Ishikawa (cell line): ENCODE measurements at regions not wholly inside any gene's neighbourhood (a gene's known extent, or its start where the extent isn't known, plus 50 kb on each side); places are given as distances from the start of the nearest gene placed in this dataset.

Experiments
- CEBPB ChIP-seq: IDR thresholded peaks from 2 replicates; pipeline ENCODE4 v1.6.1; 2012
- CREB1 ChIP-seq: IDR thresholded peaks from 2 replicates; pipeline ENCODE4 v1.6.1; 2012; ENCODE audit warnings: low read depth
- EGR1 ChIP-seq: IDR thresholded peaks from 2 replicates; pipeline ENCODE4 v1.6.1; 2012
- EP300 ChIP-seq: IDR thresholded peaks from 2 replicates; pipeline ENCODE4 v1.6.1; 2012; ENCODE audit warnings: borderline replicate concordance
- FOXM1 ChIP-seq: IDR thresholded peaks from 2 replicates; pipeline ENCODE4 v1.6.1; 2012; ENCODE audit warnings: low read depth, borderline replicate concordance
- MAX ChIP-seq: IDR thresholded peaks from 2 replicates; pipeline ENCODE4 v1.6.1; 2012
- NFIC ChIP-seq: IDR thresholded peaks from 2 replicates; pipeline ENCODE4 v1.6.1; 2012
- RAD21 ChIP-seq: IDR thresholded peaks from 2 replicates; pipeline ENCODE4 v1.6.1; 2012; ENCODE audit warnings: low read depth
- REST ChIP-seq: IDR thresholded peaks from 2 replicates; pipeline ENCODE4 v1.6.1; 2012; ENCODE audit warnings: low read depth, mild to moderate bottlenecking
- TAF1 ChIP-seq: IDR thresholded peaks from 2 replicates; pipeline ENCODE4 v1.6.1; 2012; ENCODE audit warnings: low read depth, mild to moderate bottlenecking
- TCF12 ChIP-seq: IDR thresholded peaks from 2 replicates; pipeline ENCODE4 v1.6.1; 2012; ENCODE audit warnings: low read depth
- TEAD4 ChIP-seq: IDR thresholded peaks from 2 replicates; pipeline ENCODE4 v1.6.1; 2012
- USF1 ChIP-seq: IDR thresholded peaks from 2 replicates; pipeline ENCODE4 v1.6.1; 2012
- YY1 ChIP-seq: IDR thresholded peaks from 2 replicates; pipeline ENCODE4 v1.6.1; 2012; ENCODE audit warnings: low read depth
- ZBTB7A ChIP-seq: IDR thresholded peaks from 2 replicates; pipeline ENCODE4 v1.6.1; 2012; ENCODE audit warnings: low read depth

- TF ChIP-seq REST = no peak
These were observed 519.7 kb upstream of the PFKP start for GRCh38 chr10:2547606-2548005.

GRCh38 chr10:2543974-2544373 lies 523.4 kb upstream of the PFKP start:
- TF ChIP-seq REST (no peak), EGR1 (no peak), TEAD4 (no peak), TCF12 (no peak), YY1 (no peak), EP300 (no peak), MAX (no peak), TAF1 (no peak), FOXM1 (no peak), ZBTB7A (no peak)

GRCh38 chr10:2543142-2543886 lies 524.0 kb upstream of the PFKP start:
- TF ChIP-seq EGR1 = no peak
- TF ChIP-seq EP300 = no peak
- TF ChIP-seq USF1 = no peak
- no peak for TF ChIP-seq TAF1
- TF ChIP-seq TCF12 = no peak
- TF ChIP-seq NFIC = no peak
- TF ChIP-seq RAD21 = no peak
- TF ChIP-seq TEAD4 = no peak
- no peak for TF ChIP-seq YY1
- no peak for TF ChIP-seq ZBTB7A
- no peak for TF ChIP-seq CREB1
- TF ChIP-seq REST = no peak
- TF ChIP-seq MAX = no peak
- no peak for TF ChIP-seq CEBPB
- no peak for TF ChIP-seq FOXM1

- TF ChIP-seq ZBTB7A (no peak), CEBPB (no peak), TEAD4 (no peak), USF1 (no peak), NFIC (no peak), MAX (no peak), EP300 (no peak), REST (no peak), TCF12 (no peak), CREB1 (no peak), FOXM1 (no peak), YY1 (no peak), EGR1 (no peak), RAD21 (no peak), TAF1 (no peak)
These were observed 526.2 kb upstream of the PFKP start for GRCh38 chr10:2541176-2541575.
